Vagina (tissue), 2 donors: ENCODE measurements at regions not wholly inside any gene's neighbourhood (a gene's known extent, or its start where the extent isn't known, plus 50 kb on each side); places are given as distances from the start of the nearest gene placed in this dataset.

Experiments used
- DNase-seq, 2 donors: peaks; one replicate each; pipeline ENCODE4 v3.0.0-alpha.2; 2017; ENCODE audit errors: extremely low spot score in 2 of 2
- H3K27ac ChIP-seq: fragments of 200-600 bp; sonication (generic); one replicate; pipeline ENCODE4 v1.5.1; 2019
- H3K27me3 ChIP-seq: fragments of 200-600 bp; sonication (generic); one replicate; pipeline ENCODE4 v1.5.1; 2019
- H3K36me3 ChIP-seq, 2 donors: fragments of 200-600 bp; sonication (generic); one replicate each; pipeline ENCODE4 v1.5.1; 2017 to 2019
- H3K4me1 ChIP-seq: fragments of 200-600 bp; sonication (generic); one replicate; pipeline ENCODE4 v1.5.1; 2019
- H3K4me3 ChIP-seq, 2 donors: fragments of 200-600 bp; sonication (generic); 1 replicate in 1 of 2; 2 replicates in 1 of 2; pipeline ENCODE4 v1.5.1; 2016 to 2019
- H3K9me3 ChIP-seq: fragments of 200-600 bp; sonication (generic); one replicate; pipeline ENCODE4 v1.5.1; 2019
- POLR2A ChIP-seq, 2 donors: fragments of 450-650 bp; IDR thresholded peaks; one replicate each; pipeline ENCODE4 v1.6.1; 2017; ENCODE audit warnings: antibody characterized with exemption in 2 of 2, mild to moderate bottlenecking in 2 of 2, moderate library complexity in 2 of 2
- POLR2AphosphoS5 ChIP-seq, 2 donors: sonication (generic); formaldehyde crosslinking; IDR thresholded peaks; one replicate each; pipeline ENCODE4 v1.9.0; 2017; ENCODE audit warnings: antibody characterized with exemption in 2 of 2, mild to moderate bottlenecking in 2 of 2, low read depth in 1 of 2; ENCODE audit not compliant: insufficient read depth in 1 of 2
- intact Hi-C: fragments of 100-400 bp; cut with DNase I; formaldehyde crosslinking; loops from one replicate; pipeline ENCODE4 v1.15.1; 2023
- TF ChIP-seq, protein P1 (sequence below), 3 experiments: fragments of 450-650 bp in 2 of 3; fragments of 200-600 bp in 1 of 3; sonication (generic) in 1 of 3; IDR thresholded peaks; one replicate each; pipeline ENCODE4 v1.5.1; 2017 to 2019; ENCODE audit warnings: antibody characterized with exemption in 3 of 3, mild to moderate bottlenecking in 2 of 3, moderate library complexity in 2 of 3

DNA sequence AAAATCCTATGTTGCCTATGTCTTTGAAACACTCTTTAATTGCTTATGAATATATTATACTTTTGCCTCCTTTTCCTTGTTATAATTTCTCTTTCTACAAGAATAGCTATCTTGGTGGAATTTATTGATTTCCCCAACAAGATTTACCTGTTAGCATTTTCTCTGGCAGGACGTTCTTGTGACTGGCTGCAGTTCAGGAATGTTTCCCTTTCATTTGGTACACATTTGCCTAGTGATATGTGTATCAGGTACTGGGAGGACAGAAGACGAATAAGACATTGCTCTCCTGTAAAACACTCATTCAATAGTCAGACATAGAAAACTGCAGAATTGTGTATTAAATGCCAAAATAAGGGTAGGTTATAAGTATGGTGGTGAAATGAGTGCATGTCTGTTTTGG, 279.9 kb downstream of the FAT3 start:
- Histone ChIP-seq H3K4me3 (no peak overlapping the region), H3K27ac (no peak overlapping the region), H3K36me3 (no peaks in the 10 kb centered on the region), H3K4me1 (no peaks in the 10 kb centered on the region), H3K9me3 (no peaks in the 10 kb centered on the region), H3K27me3 (no peaks in the 10 kb centered on the region)
- TF ChIP-seq, protein P1, sequence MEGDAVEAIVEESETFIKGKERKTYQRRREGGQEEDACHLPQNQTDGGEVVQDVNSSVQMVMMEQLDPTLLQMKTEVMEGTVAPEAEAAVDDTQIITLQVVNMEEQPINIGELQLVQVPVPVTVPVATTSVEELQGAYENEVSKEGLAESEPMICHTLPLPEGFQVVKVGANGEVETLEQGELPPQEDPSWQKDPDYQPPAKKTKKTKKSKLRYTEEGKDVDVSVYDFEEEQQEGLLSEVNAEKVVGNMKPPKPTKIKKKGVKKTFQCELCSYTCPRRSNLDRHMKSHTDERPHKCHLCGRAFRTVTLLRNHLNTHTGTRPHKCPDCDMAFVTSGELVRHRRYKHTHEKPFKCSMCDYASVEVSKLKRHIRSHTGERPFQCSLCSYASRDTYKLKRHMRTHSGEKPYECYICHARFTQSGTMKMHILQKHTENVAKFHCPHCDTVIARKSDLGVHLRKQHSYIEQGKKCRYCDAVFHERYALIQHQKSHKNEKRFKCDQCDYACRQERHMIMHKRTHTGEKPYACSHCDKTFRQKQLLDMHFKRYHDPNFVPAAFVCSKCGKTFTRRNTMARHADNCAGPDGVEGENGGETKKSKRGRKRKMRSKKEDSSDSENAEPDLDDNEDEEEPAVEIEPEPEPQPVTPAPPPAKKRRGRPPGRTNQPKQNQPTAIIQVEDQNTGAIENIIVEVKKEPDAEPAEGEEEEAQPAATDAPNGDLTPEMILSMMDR (IDR thresholded peaks at IDR 0.05): no peak
- TF ChIP-seq POLR2A (IDR thresholded peaks at IDR 0.05) (no peak), POLR2AphosphoS5 (IDR thresholded peaks at IDR 0.05; ENCODE audit: insufficient read depth in 1 of 2, low read depth in 1 of 2) (no peak)
- no peak for DNase-seq
- intact Hi-C loops: no loop called here

- intact Hi-C loops: no loop called here
- Histone ChIP-seq H3K9me3 (no peaks in the 10 kb centered on the region), H3K4me1 (no peaks in the 10 kb centered on the region), H3K36me3 (no peaks in the 10 kb centered on the region), H3K27ac (no peak overlapping the region), H3K27me3 (no peaks in the 10 kb centered on the region), H3K4me3 (no peak overlapping the region)
- TF ChIP-seq POLR2A (IDR thresholded peaks at IDR 0.05): no peak
- TF ChIP-seq, protein P1 (IDR thresholded peaks at IDR 0.05): no peak
- TF ChIP-seq POLR2AphosphoS5 (IDR thresholded peaks at IDR 0.05; ENCODE audit: insufficient read depth in 1 of 2, low read depth in 1 of 2): no peak
- DNase-seq: no peak
Measured at GRCh38 chr11:92505689-92506088, 281.1 kb downstream of the FAT3 start.

- Histone ChIP-seq H3K27ac (no peak overlapping the region), H3K4me1 (no peaks in the 10 kb centered on the region), H3K9me3 (no peaks in the 10 kb centered on the region), H3K27me3 (no peaks in the 10 kb centered on the region), H3K4me3 (no peak overlapping the region), H3K36me3 (no peaks in the 10 kb centered on the region)
- intact Hi-C loops: no loop called here
- TF ChIP-seq POLR2A (IDR thresholded peaks at IDR 0.05): no peak
- no peak for TF ChIP-seq POLR2AphosphoS5 (IDR thresholded peaks at IDR 0.05; ENCODE audit: insufficient read depth in 1 of 2, low read depth in 1 of 2)
- TF ChIP-seq, protein P1 (IDR thresholded peaks at IDR 0.05): no peak
- DNase-seq: no peak
Measured at GRCh38 chr11:92506809-92507336, 282.3 kb downstream of the FAT3 start.

DNA sequence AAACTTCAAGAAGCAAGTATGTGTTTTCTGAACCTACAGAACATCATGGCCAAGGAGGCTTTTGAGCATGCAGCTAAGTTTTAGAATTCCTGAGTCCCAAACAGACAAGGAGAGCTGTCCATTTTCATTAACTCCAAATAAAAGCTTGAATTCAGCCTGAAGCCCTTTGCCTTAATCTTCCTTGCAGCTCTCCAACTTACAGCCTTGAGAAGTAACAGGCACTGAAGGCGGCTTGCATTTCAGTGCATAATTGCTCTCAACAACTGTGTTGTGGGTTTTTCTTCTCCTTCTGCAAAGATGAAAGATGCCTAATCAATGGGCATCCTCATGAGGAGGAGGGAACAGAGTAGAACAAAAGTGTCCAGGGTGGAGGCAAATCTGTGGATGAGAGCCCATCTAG, 286.0 kb downstream of the FAT3 start:
- H3K27ac ChIP-seq: no peak overlapping the region
- intact Hi-C loops: no loop called here
- no peak for DNase-seq
- H3K4me1 ChIP-seq: no peaks in the 10 kb centered on the region
- H3K4me3 ChIP-seq: no peak overlapping the region
- no peak for TF ChIP-seq POLR2AphosphoS5 (IDR thresholded peaks at IDR 0.05; ENCODE audit: insufficient read depth in 1 of 2, low read depth in 1 of 2)
- no peak for TF ChIP-seq POLR2A (IDR thresholded peaks at IDR 0.05)
- TF ChIP-seq, protein P1 (IDR thresholded peaks at IDR 0.05): no peak
- H3K9me3 ChIP-seq: no peaks in the 10 kb centered on the region
- no peaks in the 10 kb centered on the region for H3K27me3 ChIP-seq
- H3K36me3 ChIP-seq: no peaks in the 10 kb centered on the region

GRCh38 chr11:92511522-92512203, 287.0 kb downstream of the FAT3 start:
- H3K4me1 ChIP-seq: no peaks in the 10 kb centered on the region
- no peaks in the 10 kb centered on the region for H3K27me3 ChIP-seq
- intact Hi-C loops: no loop called here
- no peaks in the 10 kb centered on the region for H3K36me3 ChIP-seq
- DNase-seq: no peak
- no peak overlapping the region for H3K4me3 ChIP-seq
- H3K9me3 ChIP-seq: no peaks in the 10 kb centered on the region
- no peak for TF ChIP-seq POLR2A (IDR thresholded peaks at IDR 0.05)
- H3K27ac ChIP-seq: no peak overlapping the region
